A549 (cell line): ENCODE measurements at regions not wholly inside any gene's neighbourhood (a gene's known extent, or its start where the extent isn't known, plus 50 kb on each side); places are given as distances from the start of the nearest gene placed in this dataset.

Experiments used
- CEBPB ChIP-seq, 2 experiments: fragments of >200 bp in 1 of 2; sonication (Bioruptor Twin) in 1 of 2; formaldehyde crosslinking in 1 of 2; IDR thresholded peaks; 2 replicates each; pipeline ENCODE4 v1.6.1; 2012 to 2016
- CTCF ChIP-seq: fragments of >200 bp; sonication (Bioruptor Twin); formaldehyde crosslinking; IDR thresholded peaks from 3 replicates; pipeline ENCODE4 v1.5.1; 2016
- EP300 ChIP-seq, 2 experiments: fragments of >200 bp; sonication (Bioruptor Twin); formaldehyde crosslinking; IDR thresholded peaks; 2 replicates in 1 of 2; 3 replicates in 1 of 2; pipeline ENCODE4 v1.6.1; 2016 to 2017
- FOSB ChIP-seq: fragments of 250-450 bp; sonication (Bioruptor Pico); IDR thresholded peaks from 2 replicates; pipeline ENCODE4 v1.5.0; 2020; ENCODE audit warnings: mild to moderate bottlenecking, moderate library complexity
- KDM1A ChIP-seq: fragments of 200-600 bp; sonication (generic); IDR thresholded peaks from 2 replicates; pipeline ENCODE4 v1.6.1; 2016; ENCODE audit warnings: low read depth, mild to moderate bottlenecking
- POLR2A ChIP-seq: IDR thresholded peaks from 2 replicates; pipeline ENCODE4 v1.6.1; 2012; ENCODE audit warnings: mild to moderate bottlenecking, low read length
- RFX5 ChIP-seq: fragments of 450-650 bp; IDR thresholded peaks from 2 replicates; pipeline ENCODE4 v1.7.1; 2014; ENCODE audit warnings: antibody characterized with exemption, mild to moderate bottlenecking, moderate library complexity
- RNF2 ChIP-seq: fragments of 200-600 bp; sonication (generic); IDR thresholded peaks from 2 replicates; pipeline ENCODE4 v1.6.1; 2016; ENCODE audit warnings: low read depth, mild to moderate bottlenecking, antibody characterized with exemption, moderate library complexity, borderline replicate concordance

GRCh38 chr12:127430401-127430800, 836.6 kb upstream of the TMEM132C start:
- TF ChIP-seq EP300 (IDR thresholded peaks at IDR 0.05): no peak
- TF ChIP-seq POLR2A: no peak
- TF ChIP-seq FOSB (CRISPR knock-in tag): no peak
- no peak for TF ChIP-seq CTCF
- TF ChIP-seq RNF2: no peak
- no peak for TF ChIP-seq KDM1A
- no peak for TF ChIP-seq RFX5
- TF ChIP-seq CEBPB (IDR thresholded peaks at IDR 0.05): no peak
